GM12892 (cell line): ENCODE measurements at regions not wholly inside any gene's neighbourhood (a gene's known extent, or its start where the extent isn't known, plus 50 kb on each side); places are given as distances from the start of the nearest gene placed in this dataset.
"Not testable (repeated sequence)": the region's sequence is repeated elsewhere in the genome, so short reads cannot be mapped to it uniquely, and the experiment has no call there.

Experiments used
- DNase-seq: peaks from one replicate; pipeline ENCODE4 v3.0.0; 2011; ENCODE audit not compliant: insufficient read length
- FAIRE-seq: peaks from 2 replicates; lab custom pipeline; 2011; peaks lifted over from hg19 to GRCh38; lab: Jason Lieb, UNC
- POLR2A ChIP-seq: IDR thresholded peaks from 2 replicates; pipeline ENCODE4 v1.6.1; 2011; ENCODE audit warnings: low read depth, low read length, control low read depth
- POLR2AphosphoS5 ChIP-seq: IDR thresholded peaks from 2 replicates; pipeline ENCODE4 v1.6.1; 2011; ENCODE audit warnings: low read depth, low read length, control low read depth
- TAF1 ChIP-seq: IDR thresholded peaks from 2 replicates; pipeline ENCODE4 v1.6.1; 2011; ENCODE audit warnings: low read depth, mild to moderate bottlenecking, control low read depth, low read length, borderline replicate concordance

DNA sequence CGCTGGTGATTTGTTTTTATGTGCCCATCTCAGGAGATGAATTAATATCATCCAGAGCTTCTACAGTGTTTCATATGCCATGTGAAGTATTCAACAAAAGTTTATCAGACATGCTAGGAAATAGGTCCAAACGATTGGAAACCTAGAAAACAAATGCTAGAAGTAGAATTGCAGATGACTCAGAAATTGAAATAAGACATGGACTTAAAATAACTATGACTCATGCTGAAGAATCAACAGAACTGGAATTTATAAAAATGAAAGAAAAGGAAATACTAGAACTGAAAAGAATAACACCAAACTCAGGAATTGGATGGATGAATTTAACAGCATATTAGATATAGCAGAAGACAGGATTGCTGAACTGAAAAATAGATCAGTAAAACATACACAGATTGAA, 172.7 kb upstream of the GIMD1 start:
- DNase-seq (no peak), FAIRE-seq (no peak)
- no peak for TF ChIP-seq POLR2A
- no peak for TF ChIP-seq TAF1
- no peak for TF ChIP-seq POLR2AphosphoS5

DNA sequence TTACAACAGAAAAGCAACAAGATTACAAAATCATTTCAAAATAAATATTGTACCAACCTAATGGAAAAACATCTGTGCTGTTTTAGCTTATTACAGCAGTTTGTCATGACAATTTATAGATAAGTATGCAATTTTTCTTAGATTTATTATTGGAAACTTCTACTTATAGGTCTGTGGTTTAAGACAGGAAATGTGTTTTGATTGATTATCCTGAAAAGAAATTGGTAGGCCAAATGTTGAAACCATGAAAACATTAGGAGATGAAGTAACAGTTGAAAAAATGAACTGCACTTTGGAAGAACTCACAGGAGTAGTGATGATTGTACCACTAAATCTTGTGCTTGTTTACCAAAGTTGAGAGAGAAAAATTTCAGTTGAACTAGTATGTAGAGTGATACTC, 162.2 kb upstream of the GIMD1 start:
- no peak for DNase-seq
- no peak for TF ChIP-seq POLR2AphosphoS5
- TF ChIP-seq POLR2A: no peak
- TF ChIP-seq TAF1: no peak
- FAIRE-seq: no peak

GRCh38 chr4:106530024-106530361, 161.4 kb upstream of the GIMD1 start:
- DNase-seq (no peak), FAIRE-seq (no peak)
- no peak for TF ChIP-seq POLR2AphosphoS5
- TF ChIP-seq POLR2A: no peak
- TF ChIP-seq TAF1: no peak

GRCh38 chr4:106529348-106530023, 160.9 kb upstream of the GIMD1 start:
- FAIRE-seq: no peak
- no peak for DNase-seq
- TF ChIP-seq TAF1: no peak
- TF ChIP-seq POLR2AphosphoS5: no peak
- no peak for TF ChIP-seq POLR2A

DNA sequence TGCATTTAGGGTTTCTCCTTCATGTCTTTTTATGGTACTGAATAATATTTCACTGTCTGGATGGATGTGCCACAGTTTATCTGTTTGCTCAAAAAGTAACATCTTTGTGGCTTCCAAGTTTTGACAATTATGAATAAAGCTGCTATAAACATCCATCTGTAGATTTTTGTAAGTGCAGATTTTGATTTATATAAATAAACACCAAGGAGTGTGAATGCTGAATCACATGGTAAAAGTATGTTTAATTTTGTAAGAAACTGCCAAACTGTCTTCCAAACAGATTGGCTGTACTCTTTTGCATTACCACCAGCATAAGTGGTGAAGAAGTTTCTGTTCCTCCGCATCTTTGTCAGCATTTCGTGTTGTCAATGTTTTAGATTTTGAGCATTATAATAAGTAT, 158.7 kb upstream of the GIMD1 start:
- DNase-seq (no peak), FAIRE-seq (no peak)
- no peak for TF ChIP-seq TAF1
- no peak for TF ChIP-seq POLR2A
- no peak for TF ChIP-seq POLR2AphosphoS5

GRCh38 chr4:106525425-106525824, 156.8 kb upstream of the GIMD1 start:
- not testable (repeated sequence) for FAIRE-seq, DNase-seq

- DNase-seq, FAIRE-seq: not testable (repeated sequence)
Observed at GRCh38 chr4:106524772-106525171, 156.2 kb upstream of the GIMD1 start.

DNA sequence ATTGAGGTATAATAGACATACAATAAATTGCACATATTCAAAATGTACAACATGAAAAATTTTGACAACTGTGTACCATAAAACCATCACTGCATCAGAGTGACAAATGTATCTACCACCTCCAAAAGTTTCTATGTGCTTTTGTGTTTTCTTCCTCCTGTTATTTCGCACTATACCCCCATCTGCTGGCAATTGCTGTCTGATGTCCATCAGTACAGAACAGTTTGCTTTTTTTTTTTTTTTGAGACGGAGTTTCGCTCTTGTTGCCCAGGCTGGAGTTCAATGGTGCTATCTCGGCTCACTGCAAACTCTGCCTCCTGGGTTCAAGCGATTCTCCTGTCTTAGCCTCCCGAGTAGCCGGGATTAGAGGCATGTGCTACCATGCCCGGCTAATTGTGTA, 154.3 kb upstream of the GIMD1 start:
- FAIRE-seq (no peak), DNase-seq (no peak)
- no peak for TF ChIP-seq TAF1
- no peak for TF ChIP-seq POLR2A
- no peak for TF ChIP-seq POLR2AphosphoS5

- FAIRE-seq: no peak
- DNase-seq: no peak
- no peak for TF ChIP-seq POLR2A
- TF ChIP-seq POLR2AphosphoS5: no peak
- TF ChIP-seq TAF1: no peak
Observed at GRCh38 chr4:106512706-106513105, 144.1 kb upstream of the GIMD1 start.

GRCh38 chr4:106507440-106507839, 138.9 kb upstream of the GIMD1 start:
- TF ChIP-seq POLR2AphosphoS5 (no peak), TAF1 (no peak), POLR2A (no peak)
- DNase-seq (no peak), FAIRE-seq (no peak)

DNA sequence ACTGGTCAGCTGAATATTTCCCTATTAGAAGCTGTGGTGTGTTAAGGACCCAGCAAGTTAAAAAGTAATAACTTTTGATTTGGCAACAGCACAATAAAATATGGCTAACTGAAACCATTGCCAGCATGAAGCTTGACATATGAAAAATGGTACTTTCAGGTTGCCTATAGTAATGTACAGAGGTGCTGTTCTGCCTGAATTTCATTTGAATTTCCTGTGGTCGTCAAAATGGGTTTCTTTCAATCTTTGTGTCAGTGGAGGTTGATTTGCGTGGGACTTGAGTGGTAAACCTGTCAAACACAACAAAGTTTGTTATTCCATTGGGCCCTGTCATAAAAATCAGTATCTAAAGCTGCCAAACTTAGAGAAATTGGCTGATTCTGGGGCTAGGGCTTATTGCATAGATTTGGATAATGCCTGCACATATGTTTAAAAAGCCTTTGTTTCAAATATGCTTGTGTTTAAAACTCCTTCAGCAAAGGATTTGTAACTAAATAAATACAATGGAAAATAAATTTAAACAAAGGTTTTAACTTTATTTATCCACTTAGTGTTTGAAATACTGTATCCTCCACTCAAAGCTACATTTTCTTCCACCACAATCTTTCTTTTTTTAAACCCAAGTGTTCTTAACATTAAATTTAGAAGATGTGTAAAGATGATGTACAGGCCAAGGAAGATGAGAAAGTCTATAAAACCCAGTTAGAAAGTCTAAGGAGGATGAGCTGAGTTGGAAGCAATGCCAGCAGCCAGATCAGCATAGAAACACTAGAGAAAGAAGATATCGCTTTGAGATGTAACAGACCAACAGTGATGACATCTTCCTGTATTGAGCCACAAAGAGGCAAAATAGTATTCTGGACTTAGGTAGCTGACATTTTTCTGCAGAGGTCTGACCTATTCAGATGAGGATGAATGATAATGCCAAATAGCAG, 134.8 kb upstream of the GIMD1 start:
- DNase-seq (no peak), FAIRE-seq (no peak)
- TF ChIP-seq TAF1: no peak
- TF ChIP-seq POLR2AphosphoS5: no peak
- no peak for TF ChIP-seq POLR2A

DNA sequence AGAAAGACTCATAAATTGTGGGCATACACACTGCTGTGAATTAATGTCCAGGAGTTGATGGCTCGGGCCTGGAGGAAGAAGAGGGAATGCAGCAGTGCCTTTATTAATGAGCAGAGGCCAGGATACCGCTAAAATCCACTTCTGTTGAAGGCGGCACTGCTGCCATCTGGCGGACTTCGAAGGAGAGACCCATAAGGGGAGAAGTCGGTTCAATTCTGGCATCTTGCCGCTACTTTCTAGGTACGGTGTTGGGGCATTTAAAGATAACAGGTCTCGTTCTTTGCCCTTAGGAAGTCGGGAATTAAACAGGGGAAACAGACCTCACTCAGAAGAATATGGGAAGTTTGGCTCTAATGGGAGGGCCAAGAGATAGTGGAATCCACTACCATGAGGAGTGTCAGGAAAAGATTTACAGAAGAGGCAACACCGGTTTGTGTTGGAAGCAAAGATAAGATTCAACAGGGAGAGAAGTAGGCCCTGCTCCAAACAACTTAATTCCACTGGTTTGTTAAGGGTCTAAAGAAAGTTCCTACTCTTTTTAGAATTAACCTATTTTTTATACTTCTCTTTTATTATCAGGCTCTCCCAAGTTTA, 133.6 kb upstream of the GIMD1 start:
- TF ChIP-seq POLR2AphosphoS5: no peak
- no peak for TF ChIP-seq POLR2A
- TF ChIP-seq TAF1: no peak
- FAIRE-seq (peak; percentile 56), DNase-seq (peak; percentile 11)
